H9 (cell line): ENCODE measurements at regions not wholly inside any gene's neighbourhood (a gene's known extent, or its start where the extent isn't known, plus 50 kb on each side); places are given as distances from the start of the nearest gene placed in this dataset.

Experiments
- DNase-seq: peaks from one replicate; pipeline ENCODE4 v3.0.0-alpha.2; 2017
- H2AFZ ChIP-seq: one replicate; pipeline ENCODE4 v1.6.1; 2013; ENCODE audit warnings: mild to moderate bottlenecking, low read length, control low read depth, moderate library complexity
- H2AK5ac ChIP-seq: 2 replicates; pipeline ENCODE4 v1.6.1; 2013; ENCODE audit warnings: low read length, control low read depth, mixed read lengths; ENCODE audit not compliant: insufficient read length
- H2BK120ac ChIP-seq: one replicate; pipeline ENCODE4 v1.6.1; 2013; ENCODE audit warnings: low read depth, mild to moderate bottlenecking, low read length, control low read depth, inconsistent platforms; ENCODE audit not compliant: poor library complexity, severe bottlenecking
- H2BK12ac ChIP-seq: 2 replicates; pipeline ENCODE4 v1.6.1; 2013; ENCODE audit warnings: low read length, control low read depth, mixed read lengths, low read depth; ENCODE audit not compliant: insufficient read length
- H2BK15ac ChIP-seq: 2 replicates; pipeline ENCODE4 v1.6.1; 2013; ENCODE audit warnings: low read depth, low read length, control low read depth
- H2BK20ac ChIP-seq: one replicate; pipeline ENCODE4 v1.6.1; 2013; ENCODE audit warnings: low read depth, mild to moderate bottlenecking, low read length, control low read depth, inconsistent platforms; ENCODE audit not compliant: poor library complexity, severe bottlenecking
- H2BK5ac ChIP-seq: 2 replicates; pipeline ENCODE4 v1.6.1; 2013; ENCODE audit warnings: low read length, control low read depth, mixed read lengths; ENCODE audit not compliant: insufficient read length
- H3K14ac ChIP-seq: 2 replicates; pipeline ENCODE4 v1.6.1; 2013; ENCODE audit warnings: low read length, control low read depth; ENCODE audit not compliant: insufficient read depth
- H3K18ac ChIP-seq: 2 replicates; pipeline ENCODE4 v1.6.1; 2013; ENCODE audit warnings: low read depth, mild to moderate bottlenecking, mixed read lengths, low read length, control low read depth; ENCODE audit not compliant: insufficient read length
- H3K23ac ChIP-seq: 2 replicates; pipeline ENCODE4 v1.6.1; 2013; ENCODE audit warnings: low read length, control low read depth, mixed read lengths, low read depth; ENCODE audit not compliant: insufficient read length
- H3K23me2 ChIP-seq: 2 replicates; pipeline ENCODE4 v1.6.1; 2013; ENCODE audit warnings: low read depth, mild to moderate bottlenecking, mixed read lengths, low read length, control low read depth; ENCODE audit not compliant: insufficient read length, poor library complexity, severe bottlenecking
- H3K27ac ChIP-seq: 2 replicates; pipeline ENCODE4 v1.5.1; 2013; ENCODE audit warnings: low read length, control low read depth, mixed read lengths, low read depth; ENCODE audit not compliant: insufficient read length
- H3K27me3 ChIP-seq: 2 replicates; pipeline ENCODE4 v1.6.1; 2013; ENCODE audit warnings: low read length, control low read depth, inconsistent platforms; ENCODE audit not compliant: insufficient read depth
- H3K4ac ChIP-seq: 2 replicates; pipeline ENCODE4 v1.6.1; 2013; ENCODE audit warnings: low read depth, mild to moderate bottlenecking, control low read depth, inconsistent platforms, low read length, moderate library complexity
- H3K4me1 ChIP-seq: 2 replicates; pipeline ENCODE4 v1.6.1; 2013; ENCODE audit warnings: low read length, control low read depth, inconsistent platforms; ENCODE audit not compliant: insufficient read depth
- H3K4me2 ChIP-seq: 2 replicates; pipeline ENCODE4 v1.6.1; 2013; ENCODE audit warnings: low read length, control low read depth, mixed read lengths; ENCODE audit not compliant: insufficient read length, insufficient read depth
- H3K56ac ChIP-seq: 2 replicates; pipeline ENCODE4 v1.6.1; 2013; ENCODE audit warnings: low read depth, mild to moderate bottlenecking, mixed read lengths, low read length, control low read depth; ENCODE audit not compliant: insufficient read length
- H3K79me1 ChIP-seq: 2 replicates; pipeline ENCODE4 v1.6.1; 2013; ENCODE audit warnings: low read depth, mild to moderate bottlenecking, moderate library complexity, low read length, control low read depth, inconsistent platforms; ENCODE audit not compliant: insufficient read depth, poor library complexity, severe bottlenecking
- H3K79me2 ChIP-seq: 2 replicates; pipeline ENCODE4 v1.6.1; 2013; ENCODE audit warnings: low read length, control low read depth, inconsistent platforms; ENCODE audit not compliant: insufficient read depth
- H3K9ac ChIP-seq: 2 replicates; pipeline ENCODE4 v1.6.1; 2013; ENCODE audit warnings: low read length, control low read depth, mixed read lengths; ENCODE audit not compliant: insufficient read length; ENCODE audit errors: extremely low read depth
- H3K9me3 ChIP-seq: one replicate; pipeline ENCODE4 v1.6.1; 2013; ENCODE audit warnings: low read depth, low read length, inconsistent platforms; ENCODE audit not compliant: control insufficient read depth
- H3T11ph ChIP-seq: one replicate; pipeline ENCODE4 v1.6.1; 2013; ENCODE audit warnings: mild to moderate bottlenecking, low read length, control low read depth, inconsistent platforms
- H4K20me1 ChIP-seq: one replicate; pipeline ENCODE4 v1.6.1; 2013; ENCODE audit not compliant: control insufficient read depth, insufficient read length, insufficient read depth
- H4K5ac ChIP-seq: 2 replicates; pipeline ENCODE4 v1.6.1; 2013; ENCODE audit warnings: low read depth, mild to moderate bottlenecking, mixed read lengths, low read length, control low read depth; ENCODE audit not compliant: insufficient read length
- H4K8ac ChIP-seq: replicated peaks from 2 replicates; pipeline ENCODE4 v1.6.1; 2013; ENCODE audit warnings: low read length, control low read depth, mixed read lengths, low read depth; ENCODE audit not compliant: insufficient read length
- H4K91ac ChIP-seq: 2 replicates; pipeline ENCODE4 v1.6.1; 2013; ENCODE audit warnings: low read depth, mild to moderate bottlenecking, moderate library complexity, mixed read lengths, low read length, control low read depth; ENCODE audit not compliant: insufficient read length
- H3K27ac Mint-ChIP-seq, 3 experiments: 2 replicates in 2 of 3; 3 replicates in 1 of 3; pipeline ENCODE4 v1.8.0; 2020 to 2021; ENCODE audit warnings: mixed read lengths in 3 of 3, mild to moderate bottlenecking in 1 of 3, moderate library complexity in 1 of 3
- H3K27me3 Mint-ChIP-seq: 2 replicates; pipeline ENCODE4 v1.8.0; 2021; ENCODE audit warnings: low read depth, mild to moderate bottlenecking, moderate library complexity, mixed read lengths
- H3K36me3 Mint-ChIP-seq, 3 experiments: 2 replicates in 2 of 3; 3 replicates in 1 of 3; pipeline ENCODE4 v1.8.0; 2020 to 2021; ENCODE audit warnings: low read depth in 3 of 3, mixed read lengths in 3 of 3; ENCODE audit not compliant: insufficient read depth in 1 of 3
- H3K4me1 Mint-ChIP-seq, 2 experiments: 2 replicates each; pipeline ENCODE4 v1.8.0; 2020; ENCODE audit warnings: mixed read lengths in 2 of 2
- H3K4me3 Mint-ChIP-seq, 2 experiments: 2 replicates in 1 of 2; 3 replicates in 1 of 2; pipeline ENCODE4 v1.8.0; 2020 to 2021; ENCODE audit warnings: mild to moderate bottlenecking in 2 of 2, mixed read lengths in 2 of 2, moderate library complexity in 1 of 2
- H3K9me3 Mint-ChIP-seq, 2 experiments: 2 replicates in 1 of 2; 3 replicates in 1 of 2; pipeline ENCODE4 v1.8.0; 2020; ENCODE audit warnings: mild to moderate bottlenecking in 2 of 2, mixed read lengths in 2 of 2, moderate library complexity in 1 of 2
- WGBS: extraction: QIAGEN DNeasy Blood & Tissue Kit; methylation state at CpG from one replicate; pipeline ENCODE4 v1.1.7; 2013; ENCODE audit warnings: missing lambda C conversion rate, low lambda C conversion rate, mixed read lengths; ENCODE audit not compliant: insufficient read length; ENCODE audit errors: extremely low coverage; 5-methylcytosine and 5-hydroxymethylcytosine counted together
- TF ChIP-seq, protein P1 (sequence below): fragments of 200-600 bp; sonication (generic); conservative IDR thresholded peaks from 3 replicates; pipeline ENCODE4 v1.8.0; 2021; ENCODE audit warnings: antibody characterized with exemption, mild to moderate bottlenecking

- no peak overlapping the region for H4K91ac ChIP-seq
- H3K36me3 Mint-ChIP-seq: no peaks in the 10 kb centered on the region; a peak in 1 of 7 replicates
- H3K23ac ChIP-seq: no peak overlapping the region
- H4K20me1 ChIP-seq: no peaks in the 10 kb centered on the region
- peaks cover 23 to 24% of the 10 kb centered on the region in 2 experiments for H3K4me1 Mint-ChIP-seq
- no peak overlapping the region for H2BK5ac ChIP-seq
- no peak overlapping the region for H3K4me2 ChIP-seq
- H3T11ph ChIP-seq: no peak overlapping the region
- WGBS: no CpG with 5 or more reads among the region's 3 CpGs
- no peak overlapping the region for H3K9ac ChIP-seq
- no peak overlapping the region for H2BK15ac ChIP-seq
- H2AK5ac ChIP-seq: no peak overlapping the region
- no peaks in the 10 kb centered on the region for H3K27me3 ChIP-seq
- H3K27ac Mint-ChIP-seq: no peak overlapping the region; a peak in 1 of 7 replicates
- no peak overlapping the region for H3K18ac ChIP-seq
- no peak for DNase-seq
- H3K4me1 ChIP-seq: no peaks in the 10 kb centered on the region
- no peaks in the 10 kb centered on the region for H3K9me3 Mint-ChIP-seq
- H4K8ac ChIP-seq: no peak overlapping the region
- TF ChIP-seq, protein P1, sequence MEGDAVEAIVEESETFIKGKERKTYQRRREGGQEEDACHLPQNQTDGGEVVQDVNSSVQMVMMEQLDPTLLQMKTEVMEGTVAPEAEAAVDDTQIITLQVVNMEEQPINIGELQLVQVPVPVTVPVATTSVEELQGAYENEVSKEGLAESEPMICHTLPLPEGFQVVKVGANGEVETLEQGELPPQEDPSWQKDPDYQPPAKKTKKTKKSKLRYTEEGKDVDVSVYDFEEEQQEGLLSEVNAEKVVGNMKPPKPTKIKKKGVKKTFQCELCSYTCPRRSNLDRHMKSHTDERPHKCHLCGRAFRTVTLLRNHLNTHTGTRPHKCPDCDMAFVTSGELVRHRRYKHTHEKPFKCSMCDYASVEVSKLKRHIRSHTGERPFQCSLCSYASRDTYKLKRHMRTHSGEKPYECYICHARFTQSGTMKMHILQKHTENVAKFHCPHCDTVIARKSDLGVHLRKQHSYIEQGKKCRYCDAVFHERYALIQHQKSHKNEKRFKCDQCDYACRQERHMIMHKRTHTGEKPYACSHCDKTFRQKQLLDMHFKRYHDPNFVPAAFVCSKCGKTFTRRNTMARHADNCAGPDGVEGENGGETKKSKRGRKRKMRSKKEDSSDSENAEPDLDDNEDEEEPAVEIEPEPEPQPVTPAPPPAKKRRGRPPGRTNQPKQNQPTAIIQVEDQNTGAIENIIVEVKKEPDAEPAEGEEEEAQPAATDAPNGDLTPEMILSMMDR: no peak
- no peak overlapping the region for H3K4me3 Mint-ChIP-seq
- no peak overlapping the region for H2BK12ac ChIP-seq
- no peak overlapping the region for H3K27ac ChIP-seq
- H3K56ac ChIP-seq: no peak overlapping the region
- no peaks in the 10 kb centered on the region for H3K79me1 ChIP-seq
- H3K23me2 ChIP-seq: no peaks in the 10 kb centered on the region
- no peak overlapping the region for H2BK120ac ChIP-seq
- no peak overlapping the region for H3K4ac ChIP-seq
- H2AFZ ChIP-seq: no peak overlapping the region
- no peak overlapping the region for H2BK20ac ChIP-seq
- H4K5ac ChIP-seq: no peak overlapping the region
- no peaks in the 10 kb centered on the region for H3K27me3 Mint-ChIP-seq
- H3K14ac ChIP-seq: no peak overlapping the region
- no peaks in the 10 kb centered on the region for H3K79me2 ChIP-seq
- H3K9me3 ChIP-seq: no peaks in the 10 kb centered on the region
Measured at GRCh38 chr18:4808891-4809290, 353.8 kb upstream of the DLGAP1 start.
